HG03039 (cell line): ENCODE measurements at regions not wholly inside any gene's neighbourhood (a gene's known extent, or its start where the extent isn't known, plus 50 kb on each side); places are given as distances from the start of the nearest gene placed in this dataset.
"Not testable (repeated sequence)": the region's sequence is repeated elsewhere in the genome, so short reads cannot be mapped to it uniquely, and the experiment has no call there.

Experiments used
- ATAC-seq: cut with Tn5 transposase; IDR thresholded peaks from one replicate; pipeline ENCODE4 v1.9.1; 2021; ENCODE audit warnings: mild to moderate bottlenecking, moderate library complexity; ENCODE audit not compliant: unreplicated experiment

GRCh38 chr10:28354511-28354910 lies 51.6 kb upstream of the MPP7 start:
- no peak for ATAC-seq

GRCh38 chr10:28355376-28355775 lies 52.5 kb upstream of the MPP7 start:
- ATAC-seq = no peak

GRCh38 chr10:28359334-28359733 lies 56.5 kb upstream of the MPP7 start:
- ATAC-seq = no peak

GRCh38 chr10:28360175-28360574 lies 57.3 kb upstream of the MPP7 start:
- ATAC-seq = no peak

- no peak for ATAC-seq
Observed at GRCh38 chr10:28363376-28363775, 60.5 kb upstream of the MPP7 start.

GRCh38 chr10:28365840-28366239 lies 63.0 kb upstream of the MPP7 start:
- no peak for ATAC-seq

- no peak for ATAC-seq
Observed at GRCh38 chr10:28366994-28367393, 64.1 kb upstream of the MPP7 start.

GRCh38 chr10:28367413-28367812 lies 64.5 kb upstream of the MPP7 start:
- ATAC-seq = no peak

GRCh38 chr10:28367929-28368484 lies 65.1 kb upstream of the MPP7 start:
- peak; percentile 93 for ATAC-seq

- ATAC-seq = no peak
Observed at GRCh38 chr10:28370107-28370835, 67.4 kb upstream of the MPP7 start.

- not testable (repeated sequence) for ATAC-seq
Observed at GRCh38 chr10:28371638-28372037, 68.8 kb upstream of the MPP7 start.

GRCh38 chr10:28374036-28374435 lies 71.2 kb upstream of the MPP7 start:
- no peak for ATAC-seq

GRCh38 chr10:28375399-28376354 lies 72.8 kb upstream of the MPP7 start:
- ATAC-seq = no peak

- ATAC-seq = no peak
Observed at GRCh38 chr10:28378986-28379585, 76.2 kb upstream of the MPP7 start.

GRCh38 chr10:28381466-28381865 lies 78.6 kb upstream of the MPP7 start:
- ATAC-seq = no peak

- ATAC-seq = no peak
Observed at GRCh38 chr10:28381903-28382347, 79.1 kb upstream of the MPP7 start.

- no peak for ATAC-seq
Observed at GRCh38 chr10:28382525-28383269, 79.8 kb upstream of the MPP7 start.

GRCh38 chr10:28384557-28384956 lies 81.7 kb upstream of the MPP7 start:
- ATAC-seq = no peak

- no peak for ATAC-seq
Observed at GRCh38 chr10:28385748-28386502, 83.1 kb upstream of the MPP7 start.

- no peak for ATAC-seq
Observed at GRCh38 chr10:28386503-28386868, 83.6 kb upstream of the MPP7 start.
